K562 (cell line): ENCODE measurements at regions not wholly inside any gene's neighbourhood (a gene's known extent, or its start where the extent isn't known, plus 50 kb on each side); places are given as distances from the start of the nearest gene placed in this dataset.

Experiments
- ATAC-seq: fragments of 200-7000 bp; cut with Tn5 transposase; 3 replicates; pipeline ENCODE4 v1.9.1; 2020; ENCODE audit warnings: moderate library complexity
- BruUV-seq: library from RNA; stranded (reverse); fragments of 400-500 nt; replicated peaks from 2 replicates; lab custom pipeline; 2021; lab: Mats Ljungman, UMichigan
- CTCF ChIA-PET: fragments of 300-600 bp; formaldehyde crosslinking; extraction: SDS; loops from one replicate; lab custom pipeline; 2021; ENCODE audit warnings: low intra/inter-chr PET ratio; lab: Yijun Ruan, JAX
- POLR2A ChIA-PET: fragments of 300-600, 350-650 bp; sonication (Branson Sonifier 250); formaldehyde crosslinking; extraction: SDS; loops from one replicate; lab custom pipeline; 2021; ENCODE audit warnings: antibody characterized with exemption, inconsistent platforms; lab: Yijun Ruan, JAX
- DNase-seq, 4 experiments: peaks; one replicate each; pipeline versions ENCODE4 v3.0.0 to v3.0.0-alpha.2; 2011 to 2018; ENCODE audit warnings: low spot score in 3 of 4, mixed read lengths in 3 of 4; ENCODE audit errors: extremely low read depth in 1 of 4
- FAIRE-seq: peaks from 2 replicates; lab custom pipeline; 2011; peaks lifted over from hg19 to GRCh38; lab: Jason Lieb, UNC
- H2AFZ ChIP-seq: 2 replicates; pipeline ENCODE4 v1.6.0; 2011; ENCODE audit warnings: low read depth, low read length, control low read depth, inconsistent platforms
- H3K27ac ChIP-seq: fragments of 200-600 bp; 3 replicates; pipeline ENCODE4 v1.8.0; 2011; ENCODE audit warnings: low read depth, mild to moderate bottlenecking, control low read depth, inconsistent platforms, low read length, moderate library complexity, mixed read lengths; ENCODE audit errors: extremely low read depth
- H3K27me3 ChIP-seq, 2 experiments: fragments of 300-600 bp in 1 of 2; 2 replicates in 1 of 2; 3 replicates in 1 of 2; pipeline versions ENCODE4 v1.6.0 to v1.8.0; 2011; ENCODE audit warnings: inconsistent platforms in 2 of 2, low read length in 2 of 2, mild to moderate bottlenecking in 1 of 2, mixed read lengths in 1 of 2, moderate library complexity in 1 of 2; ENCODE audit not compliant: control insufficient read depth in 2 of 2, insufficient read depth in 2 of 2
- H3K36me3 ChIP-seq: fragments of 300-600 bp; 3 replicates; pipeline ENCODE4 v1.8.0; 2011; ENCODE audit warnings: mild to moderate bottlenecking, low read length, inconsistent platforms; ENCODE audit not compliant: control insufficient read depth, insufficient read depth
- H3K4me1 ChIP-seq, 2 experiments: fragments of 200-600 bp in 1 of 2; replicated peaks in 1 of 2; 2 replicates in 1 of 2; 3 replicates in 1 of 2; pipeline versions ENCODE4 v1.5.1 to v1.8.0; 2011; ENCODE audit warnings: inconsistent platforms in 2 of 2, low read length in 2 of 2, mild to moderate bottlenecking in 1 of 2, mixed read lengths in 1 of 2, moderate library complexity in 1 of 2; ENCODE audit not compliant: control insufficient read depth in 2 of 2, insufficient read depth in 2 of 2
- H3K4me2 ChIP-seq: 2 replicates; pipeline ENCODE4 v1.6.1; 2011; ENCODE audit warnings: low read length, control low read depth, inconsistent platforms, mixed read lengths; ENCODE audit not compliant: insufficient read depth
- H3K4me3 ChIP-seq: fragments of 200-600 bp; sonication (generic), shearing (Covaris generic); 2 replicates; pipeline ENCODE4 v1.5.1; 2016; ENCODE audit warnings: control low read depth, inconsistent platforms
- H3K79me2 ChIP-seq: fragments of 200-600 bp; 3 replicates; pipeline ENCODE4 v1.8.0; 2011; ENCODE audit warnings: low read length, inconsistent platforms; ENCODE audit not compliant: control insufficient read depth, insufficient read depth
- H3K9ac ChIP-seq, 2 experiments: 2 replicates each; pipeline versions ENCODE4 v1.6.0 to v1.6.1; 2011; ENCODE audit warnings: low read depth in 2 of 2, low read length in 2 of 2, control low read depth in 1 of 2, inconsistent platforms in 1 of 2, mild to moderate bottlenecking in 1 of 2, mixed read lengths in 1 of 2; ENCODE audit not compliant: insufficient read depth in 1 of 2
- H3K9me1 ChIP-seq: one replicate; pipeline ENCODE4 v1.6.0; 2011; ENCODE audit warnings: inconsistent platforms, mild to moderate bottlenecking, low read length, moderate library complexity; ENCODE audit not compliant: control insufficient read depth, insufficient read depth
- H3K9me3 ChIP-seq: replicated peaks from 2 replicates; pipeline ENCODE4 v1.5.1; 2011; ENCODE audit warnings: low read depth, low read length, inconsistent platforms; ENCODE audit not compliant: control insufficient read depth, insufficient read depth
- H4K20me1 ChIP-seq: replicated peaks from 2 replicates; pipeline ENCODE4 v1.6.1; 2011; ENCODE audit warnings: low read length, inconsistent platforms, mixed read lengths; ENCODE audit not compliant: control insufficient read depth, insufficient read depth
- ATF6 ChIP-seq: sonication (generic); formaldehyde crosslinking; IDR thresholded peaks from 2 replicates; pipeline ENCODE4 v1.4.0; 2020; ENCODE audit warnings: mild to moderate bottlenecking, missing genetic modification reagents
- CBX1 ChIP-seq: sonication (generic); IDR thresholded peaks from 2 replicates; pipeline ENCODE4 v1.6.1; 2016; ENCODE audit warnings: antibody characterized with exemption, low read depth, mild to moderate bottlenecking
- CHCHD3 ChIP-seq: fragments of 250-450 bp; sonication (Bioruptor Pico); IDR thresholded peaks from 2 replicates; pipeline ENCODE4 v2.1.2; 2022; ENCODE audit warnings: mild to moderate bottlenecking
- CHD2 ChIP-seq: IDR thresholded peaks from 2 replicates; pipeline ENCODE4 v1.6.1; 2011; ENCODE audit warnings: low read depth, low read length
- HES1 ChIP-seq: fragments of 450-650 bp; IDR thresholded peaks from 2 replicates; pipeline ENCODE4 v1.6.1; 2016; ENCODE audit warnings: low read depth, mild to moderate bottlenecking, moderate library complexity
- RBBP5 ChIP-seq: fragments of 200-600 bp; sonication (generic); IDR thresholded peaks from 2 replicates; pipeline ENCODE4 v1.6.1; 2012; ENCODE audit warnings: borderline replicate concordance, mild to moderate bottlenecking, low read length, control low read depth, inconsistent platforms; ENCODE audit not compliant: insufficient read depth, poor library complexity, severe bottlenecking
- TAF1 ChIP-seq: IDR thresholded peaks from 2 replicates; pipeline ENCODE4 v1.6.1; 2011; ENCODE audit warnings: mild to moderate bottlenecking, low read length, moderate library complexity; ENCODE audit not compliant: insufficient read depth, control insufficient read depth, severe bottlenecking; ENCODE audit errors: extremely low read depth
- ZNF12 ChIP-seq: sonication (generic); formaldehyde crosslinking; IDR thresholded peaks from 2 replicates; pipeline ENCODE4 v1.4.0; 2020; ENCODE audit warnings: mild to moderate bottlenecking, missing genetic modification reagents
- ZSCAN29 ChIP-seq: fragments of 450-650 bp; IDR thresholded peaks from 2 replicates; pipeline ENCODE4 v1.6.1; 2017
- WGBS: fragments of 100-300 bp; shearing (Covaris generic); methylation state at CpG from one replicate; pipeline ENCODE4 v1.1.6; 2016; ENCODE audit warnings: low coverage, mixed read lengths; ENCODE audit not compliant: insufficient coverage; ENCODE audit errors: missing lambda C conversion rate; 5-methylcytosine and 5-hydroxymethylcytosine counted together
- in situ Hi-C: fragments of 300-500 bp; cut with MboI; formaldehyde crosslinking; loops from 4 replicates; pipeline ENCODE4 v1.15.0; 2018; ENCODE audit warnings: inconsistent platforms, mixed read lengths
- intact Hi-C: fragments of 100-400 bp; cut with micrococcal nuclease; formaldehyde crosslinking; loops from 2 replicates; pipeline ENCODE4 v1.14.2; 2022

GRCh38 chr2:11033114-11033513, 121.4 kb downstream of the KCNF1 start:
- Histone ChIP-seq H3K4me1 (no peaks in the 10 kb centered on the region), H3K9me1 (no peaks in the 10 kb centered on the region), H3K36me3 (no peaks in the 10 kb centered on the region), H3K4me3 (no peak overlapping the region), H4K20me1 (no peaks in the 10 kb centered on the region), H3K27me3 (peaks cover 0 to 11% of the 10 kb centered on the region in 2 experiments; a peak in 2 of 5 replicates), H3K27ac (no peak overlapping the region), H3K4me2 (no peak overlapping the region), H3K79me2 (no peaks in the 10 kb centered on the region), H3K9me3 (no peaks in the 10 kb centered on the region), H2AFZ (no peak overlapping the region), H3K9ac (no peak overlapping the region)
- BruUV-seq: no TSS peak
- no peak for DNase-seq
- no peak for TF ChIP-seq HES1
- no peak for TF ChIP-seq CHD2
- no peak for TF ChIP-seq ZSCAN29
- TF ChIP-seq CBX1: no peak
- TF ChIP-seq ZNF12 (CRISPR knock-in tag): no peak
- TF ChIP-seq ATF6 (CRISPR knock-in tag): no peak
- no peak for TF ChIP-seq CHCHD3 (CRISPR knock-in tag)
- TF ChIP-seq RBBP5: no peak
- TF ChIP-seq TAF1: no peak
- POLR2A ChIA-PET: no interaction called here
- CTCF ChIA-PET: no interaction called here
- intact Hi-C loops (no loop called here), in situ Hi-C loops (no loop called here)
- WGBS: 0% methylated on average over 1 of the region's 1 CpG
- no peak for ATAC-seq
- no peak for FAIRE-seq
